Stimulated activated naive CD8-positive, alpha-beta T cell treated with anti-CD3 and anti-CD28 coated beads, Interleukin-15, amount 100 ng/mL, for 72 hours (primary cell): ENCODE measurements at regions not wholly inside any gene's neighbourhood (a gene's known extent, or its start where the extent isn't known, plus 50 kb on each side); places are given as distances from the start of the nearest gene placed in this dataset.

ENCODE experiments used
- ATAC-seq: fragments of 150-1000 bp; cut with Tn5 transposase; 2 replicates; pipeline ENCODE4 v1.10.0; 2021; ENCODE audit warnings: mild to moderate bottlenecking, moderate library complexity
- DNase-seq, 2 donors: peaks; one replicate each; pipeline ENCODE4 v3.0.0; 2021 to 2022
- H3K27ac Mint-ChIP-seq, 2 donors: one replicate each; pipeline ENCODE4 v1.8.0; 2022; ENCODE audit warnings: mild to moderate bottlenecking in 2 of 2, mixed read lengths in 2 of 2, moderate library complexity in 2 of 2
- H3K27me3 Mint-ChIP-seq: one replicate; pipeline ENCODE4 v1.8.0; 2022; ENCODE audit warnings: mixed read lengths
- H3K4me1 Mint-ChIP-seq: one replicate; pipeline ENCODE4 v1.8.0; 2022; ENCODE audit warnings: mild to moderate bottlenecking, mixed read lengths
- H3K4me3 Mint-ChIP-seq, 2 donors: one replicate each; pipeline ENCODE4 v1.8.0; 2022; ENCODE audit warnings: mild to moderate bottlenecking in 2 of 2, mixed read lengths in 2 of 2, moderate library complexity in 1 of 2
- H3K9me3 Mint-ChIP-seq, 2 donors: one replicate each; pipeline ENCODE4 v1.8.0; 2022; ENCODE audit warnings: mixed read lengths in 2 of 2

- Mint-ChIP-seq H3K9me3 (no peaks in the 10 kb centered on the region), H3K27me3 (peaks cover 15% of the 10 kb centered on the region), H3K27ac (no peak overlapping the region), H3K4me1 (no peaks in the 10 kb centered on the region), H3K4me3 (no peak overlapping the region)
- DNase-seq (no peak), ATAC-seq (no peak)
These were observed 266.6 kb downstream of the ACTR3 start for GRCh38 chr2:114156366-114157056.

GRCh38 chr2:114157057-114157385 is 267.1 kb downstream of the ACTR3 start:
- ATAC-seq (no peak), DNase-seq (no peak)
- Mint-ChIP-seq H3K4me1 (no peaks in the 10 kb centered on the region), H3K9me3 (no peaks in the 10 kb centered on the region), H3K27me3 (peaks cover 11% of the 10 kb centered on the region), H3K4me3 (no peak overlapping the region), H3K27ac (no peak overlapping the region)

- no peak overlapping the region for H3K27ac Mint-ChIP-seq
- H3K4me3 Mint-ChIP-seq, result no peak overlapping the region
- ATAC-seq (no peak), DNase-seq (no peak)
- H3K9me3 Mint-ChIP-seq, result no peaks in the 10 kb centered on the region
- no peaks in the 10 kb centered on the region for H3K4me1 Mint-ChIP-seq
- H3K27me3 Mint-ChIP-seq, result peaks cover 6% of the 10 kb centered on the region
These were observed 270.5 kb downstream of the ACTR3 start for GRCh38 chr2:114160263-114160981.

GRCh38 chr2:114161371-114161770 is 271.5 kb downstream of the ACTR3 start:
- Mint-ChIP-seq H3K27ac (no peak overlapping the region), H3K4me1 (no peaks in the 10 kb centered on the region), H3K4me3 (no peak overlapping the region), H3K27me3 (peaks cover 6% of the 10 kb centered on the region), H3K9me3 (no peaks in the 10 kb centered on the region)
- DNase-seq (no peak), ATAC-seq (no peak)

GRCh38 chr2:114167799-114168198 is 274.6 kb upstream of the DPP10 start:
- Mint-ChIP-seq H3K4me3 (no peak overlapping the region), H3K9me3 (no peaks in the 10 kb centered on the region), H3K4me1 (no peaks in the 10 kb centered on the region), H3K27me3 (peaks cover 10% of the 10 kb centered on the region), H3K27ac (no peak overlapping the region)
- ATAC-seq (no peak), DNase-seq (no peak)

GRCh38 chr2:114170070-114170469 is 272.4 kb upstream of the DPP10 start:
- Mint-ChIP-seq H3K27me3 (peaks cover 19% of the 10 kb centered on the region), H3K9me3 (no peaks in the 10 kb centered on the region), H3K4me3 (no peak overlapping the region), H3K27ac (no peak overlapping the region), H3K4me1 (no peaks in the 10 kb centered on the region)
- ATAC-seq (no peak), DNase-seq (no peak)

- no peak for DNase-seq
- no peak overlapping the region for H3K27ac Mint-ChIP-seq
- H3K4me1 Mint-ChIP-seq, result no peaks in the 10 kb centered on the region
- H3K27me3 Mint-ChIP-seq, result peaks cover 12% of the 10 kb centered on the region
- no peak overlapping the region for H3K4me3 Mint-ChIP-seq
- ATAC-seq, result no peak
- peaks cover 0 to under 1% of the 10 kb centered on the region in 2 donors for H3K9me3 Mint-ChIP-seq
These were observed 266.9 kb upstream of the DPP10 start for GRCh38 chr2:114175507-114175906.

- Mint-ChIP-seq H3K4me1 (no peaks in the 10 kb centered on the region), H3K4me3 (no peak overlapping the region), H3K9me3 (peaks cover 0 to 16% of the 10 kb centered on the region in 2 donors), H3K27me3 (peaks cover 24% of the 10 kb centered on the region), H3K27ac (no peak overlapping the region)
- DNase-seq (no peak), ATAC-seq (no peak)
These were observed 256.9 kb upstream of the DPP10 start for GRCh38 chr2:114185501-114185900.

GRCh38 chr2:114192362-114192761 is 250.1 kb upstream of the DPP10 start:
- ATAC-seq (no peak), DNase-seq (no peak)
- no peak overlapping the region for H3K4me3 Mint-ChIP-seq
- H3K27me3 Mint-ChIP-seq, result peaks cover 23% of the 10 kb centered on the region
- no peak overlapping the region for H3K27ac Mint-ChIP-seq
- H3K4me1 Mint-ChIP-seq, result no peaks in the 10 kb centered on the region
- H3K9me3 Mint-ChIP-seq, result no peaks in the 10 kb centered on the region

- H3K9me3 Mint-ChIP-seq, result no peaks in the 10 kb centered on the region
- no peak overlapping the region for H3K27ac Mint-ChIP-seq
- H3K27me3 Mint-ChIP-seq, result no peaks in the 10 kb centered on the region
- DNase-seq, result no peak
- no peak for ATAC-seq
- no peaks in the 10 kb centered on the region for H3K4me1 Mint-ChIP-seq
- no peak overlapping the region for H3K4me3 Mint-ChIP-seq
These were observed 240.7 kb upstream of the DPP10 start for GRCh38 chr2:114201781-114202180.

- H3K4me3 Mint-ChIP-seq, result no peak overlapping the region
- H3K9me3 Mint-ChIP-seq, result no peaks in the 10 kb centered on the region
- no peak for DNase-seq
- no peak for ATAC-seq
- no peak overlapping the region for H3K27ac Mint-ChIP-seq
- H3K4me1 Mint-ChIP-seq, result no peaks in the 10 kb centered on the region
- H3K27me3 Mint-ChIP-seq, result no peaks in the 10 kb centered on the region
These were observed 238.8 kb upstream of the DPP10 start for GRCh38 chr2:114203679-114204078.

- H3K9me3 Mint-ChIP-seq, result no peaks in the 10 kb centered on the region
- ATAC-seq (no peak), DNase-seq (no peak)
- no peak overlapping the region for H3K27ac Mint-ChIP-seq
- H3K4me3 Mint-ChIP-seq, result no peak overlapping the region
- H3K4me1 Mint-ChIP-seq, result no peaks in the 10 kb centered on the region
- peaks cover 12% of the 10 kb centered on the region for H3K27me3 Mint-ChIP-seq
These were observed 228.6 kb upstream of the DPP10 start for GRCh38 chr2:114213808-114214207.

GRCh38 chr2:114218383-114218782 is 224.1 kb upstream of the DPP10 start:
- Mint-ChIP-seq H3K27ac (no peak overlapping the region), H3K27me3 (peaks cover 23% of the 10 kb centered on the region), H3K9me3 (no peaks in the 10 kb centered on the region), H3K4me1 (no peaks in the 10 kb centered on the region), H3K4me3 (no peak overlapping the region)
- DNase-seq (no peak), ATAC-seq (no peak)

GRCh38 chr2:114219456-114219855 is 223.0 kb upstream of the DPP10 start:
- Mint-ChIP-seq H3K9me3 (no peaks in the 10 kb centered on the region), H3K27ac (no peak overlapping the region), H3K27me3 (peaks cover 23% of the 10 kb centered on the region), H3K4me3 (no peak overlapping the region), H3K4me1 (no peaks in the 10 kb centered on the region)
- ATAC-seq, result no peak
- DNase-seq, result no peak

GRCh38 chr2:114222344-114222743 is 220.1 kb upstream of the DPP10 start:
- Mint-ChIP-seq H3K4me1 (no peaks in the 10 kb centered on the region), H3K27me3 (peaks cover 23% of the 10 kb centered on the region), H3K4me3 (no peak overlapping the region), H3K9me3 (no peaks in the 10 kb centered on the region), H3K27ac (no peak overlapping the region)
- DNase-seq (no peak), ATAC-seq (no peak)

- DNase-seq (no peak), ATAC-seq (no peak)
- Mint-ChIP-seq H3K9me3 (peaks cover 0 to 7% of the 10 kb centered on the region in 2 donors), H3K4me3 (no peak overlapping the region), H3K27me3 (peaks cover 15% of the 10 kb centered on the region), H3K27ac (no peak overlapping the region), H3K4me1 (no peaks in the 10 kb centered on the region)
These were observed 210.5 kb upstream of the DPP10 start for GRCh38 chr2:114231921-114232320.

GRCh38 chr2:114237331-114237730 is 205.1 kb upstream of the DPP10 start:
- DNase-seq (no peak), ATAC-seq (no peak)
- no peak overlapping the region for H3K4me3 Mint-ChIP-seq

More at GRCh38 chr2:114237331-114237730, 205.1 kb upstream of the DPP10 start:
- Mint-ChIP-seq H3K9me3 (peaks cover 0 to 7% of the 10 kb centered on the region in 2 donors), H3K4me1 (no peaks in the 10 kb centered on the region), H3K27me3 (peaks cover 15% of the 10 kb centered on the region), H3K27ac (no peak overlapping the region)
